ENCODE measurements at regions not wholly inside any gene's neighbourhood (a gene's known extent, or its start where the extent isn't known, plus 50 kb on each side); places are given as distances from the start of the nearest gene placed in this dataset.

DNA sequence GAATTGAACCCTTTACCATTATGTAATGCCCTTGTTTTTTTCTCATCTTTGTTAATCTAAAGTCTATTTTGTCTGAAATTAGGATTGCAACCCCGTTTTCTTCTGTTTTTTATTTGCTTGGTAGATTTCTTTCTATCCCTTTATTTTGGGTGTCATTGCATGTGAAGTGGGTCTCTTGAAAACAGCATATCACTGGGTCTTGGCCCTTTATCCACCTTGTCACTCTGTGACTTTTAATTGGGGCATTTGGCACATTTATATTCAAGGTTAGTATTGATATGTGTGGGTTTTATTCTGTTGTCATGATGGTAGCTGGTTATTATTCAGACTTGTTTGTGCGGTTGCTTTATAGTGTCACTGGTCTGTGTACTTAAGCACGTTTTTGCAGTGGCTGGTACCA is 117.4 kb upstream of the MARCHF11 start:
- TF ChIP-seq, protein P1, sequence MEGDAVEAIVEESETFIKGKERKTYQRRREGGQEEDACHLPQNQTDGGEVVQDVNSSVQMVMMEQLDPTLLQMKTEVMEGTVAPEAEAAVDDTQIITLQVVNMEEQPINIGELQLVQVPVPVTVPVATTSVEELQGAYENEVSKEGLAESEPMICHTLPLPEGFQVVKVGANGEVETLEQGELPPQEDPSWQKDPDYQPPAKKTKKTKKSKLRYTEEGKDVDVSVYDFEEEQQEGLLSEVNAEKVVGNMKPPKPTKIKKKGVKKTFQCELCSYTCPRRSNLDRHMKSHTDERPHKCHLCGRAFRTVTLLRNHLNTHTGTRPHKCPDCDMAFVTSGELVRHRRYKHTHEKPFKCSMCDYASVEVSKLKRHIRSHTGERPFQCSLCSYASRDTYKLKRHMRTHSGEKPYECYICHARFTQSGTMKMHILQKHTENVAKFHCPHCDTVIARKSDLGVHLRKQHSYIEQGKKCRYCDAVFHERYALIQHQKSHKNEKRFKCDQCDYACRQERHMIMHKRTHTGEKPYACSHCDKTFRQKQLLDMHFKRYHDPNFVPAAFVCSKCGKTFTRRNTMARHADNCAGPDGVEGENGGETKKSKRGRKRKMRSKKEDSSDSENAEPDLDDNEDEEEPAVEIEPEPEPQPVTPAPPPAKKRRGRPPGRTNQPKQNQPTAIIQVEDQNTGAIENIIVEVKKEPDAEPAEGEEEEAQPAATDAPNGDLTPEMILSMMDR (IDR thresholded peaks at IDR 0.05): no peak

DNA sequence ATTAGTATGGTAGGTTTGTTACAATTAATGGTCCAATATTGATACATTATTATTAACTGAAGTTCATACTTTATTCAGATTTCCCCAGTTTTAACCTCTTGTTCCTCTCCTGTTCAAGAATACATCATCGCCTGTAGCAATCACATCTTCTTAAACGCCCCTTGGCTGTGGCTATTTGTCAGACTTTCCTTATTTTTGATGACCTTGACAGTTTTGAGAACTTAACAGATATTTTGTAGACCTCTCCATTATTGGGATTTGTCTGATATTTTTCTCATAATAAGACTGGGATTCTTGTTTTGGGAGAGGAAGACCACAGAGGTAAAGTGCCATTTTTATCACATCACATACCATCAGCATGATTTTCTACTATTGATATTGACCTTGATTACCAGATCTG is 112.3 kb upstream of the MARCHF11 start:
- TF ChIP-seq, protein P1 (IDR thresholded peaks at IDR 0.05): no peak

DNA sequence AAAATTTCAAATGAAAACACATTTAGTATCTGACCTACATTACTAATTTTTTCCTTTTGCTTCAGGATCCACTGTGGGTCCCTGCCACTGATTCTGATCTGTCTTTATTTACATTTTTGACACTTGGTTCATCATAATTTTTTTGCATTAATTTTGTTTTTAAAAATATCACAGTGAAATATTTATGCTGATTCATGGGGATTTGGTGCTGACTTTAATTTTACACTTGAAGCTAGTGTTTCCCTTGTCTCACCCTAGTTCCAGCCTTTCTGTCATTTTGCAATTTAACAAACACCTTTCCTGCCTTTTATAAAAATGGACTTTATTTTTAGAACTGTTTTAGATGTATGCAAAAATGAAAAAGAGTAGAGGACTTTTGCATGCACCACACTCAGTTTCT is 111.9 kb upstream of the MARCHF11 start:
- TF ChIP-seq, protein P1 (IDR thresholded peaks at IDR 0.05): no peak

DNA sequence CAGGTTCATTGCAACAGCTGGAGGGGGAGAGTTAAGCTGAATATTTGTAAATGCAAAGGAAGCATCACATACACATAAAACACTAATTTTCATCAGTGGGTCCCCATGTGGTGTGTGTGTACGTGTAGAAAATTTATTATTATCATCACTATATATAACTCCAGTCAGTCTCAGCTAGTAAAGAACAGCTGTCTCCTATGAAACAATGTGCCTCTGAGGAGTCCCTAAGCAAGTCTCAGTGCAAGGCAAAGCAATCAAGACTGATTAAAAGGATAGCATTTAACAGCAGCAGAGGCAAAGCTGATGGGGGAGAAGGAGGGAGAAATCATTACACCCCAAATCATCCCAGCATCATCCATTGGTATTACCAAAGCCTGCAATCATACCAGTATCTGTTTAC is 104.2 kb upstream of the MARCHF11 start:
- TF ChIP-seq, protein P1 (IDR thresholded peaks at IDR 0.05): no peak

DNA sequence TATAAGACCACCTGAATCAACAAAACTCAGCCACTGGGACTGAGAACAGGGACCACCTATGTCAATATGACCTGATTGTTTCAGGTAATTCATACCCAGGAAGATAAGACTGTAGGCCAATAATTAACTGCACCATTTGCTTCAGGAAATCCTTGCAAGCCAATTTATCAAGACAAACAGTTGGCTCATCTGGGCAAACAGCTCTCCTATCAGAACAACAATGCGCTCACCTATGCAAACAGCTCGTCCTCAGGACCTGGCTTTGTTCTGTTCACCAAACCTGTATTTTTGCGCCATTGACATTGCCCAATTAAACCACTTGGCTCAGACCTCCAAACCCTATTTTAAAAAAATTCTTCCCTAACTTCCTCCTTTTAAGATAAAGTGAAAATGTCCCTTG is 92.3 kb upstream of the MARCHF11 start:
- TF ChIP-seq, protein P1 (IDR thresholded peaks at IDR 0.05): no peak

DNA sequence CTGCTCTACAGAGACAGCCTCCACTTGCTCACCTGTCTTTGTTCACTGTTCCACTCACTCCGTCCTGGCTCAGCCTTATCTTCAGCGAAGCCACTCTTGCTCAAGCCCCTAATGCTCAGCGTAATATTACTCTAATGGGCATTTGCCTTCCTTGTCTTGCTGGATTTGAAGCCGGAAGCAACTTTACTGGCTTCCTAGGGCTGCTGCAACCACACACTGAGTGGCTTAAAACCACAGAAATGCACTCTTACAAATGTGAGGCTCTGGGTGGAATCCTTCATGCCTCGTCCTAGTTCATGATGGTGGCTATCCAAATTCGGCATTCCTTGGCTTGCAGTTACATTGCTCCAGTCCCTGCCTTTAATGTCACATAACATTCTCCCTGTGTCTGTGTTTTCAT is 85.5 kb upstream of the MARCHF11 start:
- TF ChIP-seq, protein P1 (IDR thresholded peaks at IDR 0.05): no peak

DNA sequence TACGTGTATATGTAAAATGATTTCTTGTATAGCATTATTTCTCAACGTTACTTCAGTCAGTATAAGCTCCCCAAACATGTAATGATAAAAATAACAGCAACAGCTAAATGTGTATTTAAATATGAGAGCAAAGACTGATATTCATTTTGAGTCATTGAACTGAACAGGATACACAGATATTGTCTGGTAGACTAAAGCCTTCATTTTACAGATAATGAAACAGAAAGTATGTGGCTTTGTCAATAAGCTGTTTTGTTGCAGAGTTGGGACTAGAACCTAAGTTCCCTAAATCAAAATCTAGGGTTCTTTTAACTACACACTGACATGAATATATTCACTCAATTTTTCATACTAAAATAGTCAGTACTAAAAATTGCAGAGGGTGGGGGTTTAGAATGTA is 80.4 kb upstream of the MARCHF11 start:
- TF ChIP-seq, protein P1 (IDR thresholded peaks at IDR 0.05): no peak

DNA sequence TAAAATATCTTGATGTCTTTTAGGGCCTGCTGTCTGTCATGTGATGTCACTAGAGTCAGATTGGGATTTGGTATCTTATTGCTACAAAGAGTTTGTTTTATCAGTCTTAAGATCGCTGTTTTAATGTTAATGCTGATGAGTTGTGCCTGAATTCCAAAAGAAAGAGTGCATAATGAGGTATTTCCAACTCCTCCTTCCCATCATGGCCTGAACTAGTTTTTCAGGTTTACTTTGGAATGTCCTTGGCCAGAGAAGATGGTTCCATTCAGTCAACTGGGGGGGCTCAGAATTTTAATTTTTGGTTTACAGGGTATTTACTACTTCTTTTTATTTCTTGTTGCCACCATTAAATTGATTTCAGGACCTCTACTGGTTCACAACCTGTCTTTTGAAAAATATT is 74.3 kb upstream of the MARCHF11 start:
- TF ChIP-seq, protein P1 (IDR thresholded peaks at IDR 0.05): no peak
